ENCODE measurements at regions not wholly inside any gene's neighbourhood (a gene's known extent, or its start where the extent isn't known, plus 50 kb on each side); places are given as distances from the start of the nearest gene placed in this dataset.

DNA sequence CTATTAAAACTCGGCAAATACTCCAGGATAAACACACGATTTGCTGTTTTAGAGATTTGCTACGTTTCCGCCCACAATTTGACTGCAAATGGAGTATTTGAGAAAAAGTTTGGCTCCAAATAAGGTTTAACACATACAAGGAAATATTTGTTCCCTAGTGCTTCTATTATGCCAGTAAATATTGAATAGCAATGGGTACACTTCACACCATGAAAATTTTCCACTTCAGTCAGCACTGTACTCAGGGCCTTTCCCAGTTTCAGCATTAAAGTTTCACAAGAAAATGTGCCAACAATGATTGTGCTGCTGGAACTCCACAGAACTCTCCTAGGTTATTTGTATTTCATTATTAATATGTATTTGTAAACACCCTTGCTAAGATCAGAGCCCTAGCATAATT, 498.0 kb downstream of the TBL1XR1 start:
- TF ChIP-seq CTCF (conservative IDR thresholded peaks at IDR 0.05; ENCODE audit: low read length) (no peak), EZH2phosphoT487 (IDR thresholded peaks at IDR 0.05; ENCODE audit: borderline replicate concordance, low read depth, low read length) (no peak)
